Skeletal muscle tissue (tissue), 3 donors: ENCODE measurements at regions not wholly inside any gene's neighbourhood (a gene's known extent, or its start where the extent isn't known, plus 50 kb on each side); places are given as distances from the start of the nearest gene placed in this dataset.

Source experiments
- H3K27ac ChIP-seq: one replicate; pipeline ENCODE4 v1.7.0; 2013; ENCODE audit warnings: mild to moderate bottlenecking, low read depth, low read length, inconsistent platforms
- H3K27me3 ChIP-seq, 3 donors: one replicate each; pipeline ENCODE4 v1.7.0; 2013; ENCODE audit warnings: low read length in 3 of 3; ENCODE audit not compliant: control insufficient read depth in 3 of 3, insufficient read depth in 3 of 3
- H3K36me3 ChIP-seq, 3 donors: one replicate each; pipeline ENCODE4 v1.7.0; 2013; ENCODE audit warnings: low read length in 3 of 3; ENCODE audit not compliant: control insufficient read depth in 3 of 3, insufficient read depth in 3 of 3
- H3K4me1 ChIP-seq, 3 donors: one replicate each; pipeline ENCODE4 v1.7.0; 2013; ENCODE audit warnings: low read length in 3 of 3, mild to moderate bottlenecking in 3 of 3; ENCODE audit not compliant: control insufficient read depth in 3 of 3, insufficient read depth in 3 of 3
- H3K4me3 ChIP-seq, 3 donors: one replicate each; pipeline ENCODE4 v1.7.0; 2013; ENCODE audit warnings: low read length in 3 of 3
- H3K9ac ChIP-seq, 3 donors: one replicate each; pipeline ENCODE4 v1.7.0; 2013; ENCODE audit warnings: low read length in 3 of 3, mild to moderate bottlenecking in 3 of 3, moderate library complexity in 2 of 3, low read depth in 1 of 3
- H3K9me3 ChIP-seq, 3 donors: one replicate each; pipeline ENCODE4 v1.7.0; 2013; ENCODE audit warnings: low read length in 3 of 3; ENCODE audit not compliant: control insufficient read depth in 3 of 3
- donor health status: Osteomylitis.

- H3K4me3 ChIP-seq = no peak overlapping the region
- H3K36me3 ChIP-seq = no peaks in the 10 kb centered on the region
- H3K27me3 ChIP-seq = peaks cover 0 to 2% (median 0%) of the 10 kb centered on the region in 3 donors
- H3K9ac ChIP-seq = no peak overlapping the region
- H3K9me3 ChIP-seq = no peaks in the 10 kb centered on the region
- H3K4me1 ChIP-seq = no peaks in the 10 kb centered on the region
- H3K27ac ChIP-seq = no peak overlapping the region
These were observed 983.6 kb upstream of the NR2F2 start for GRCh38 chr15:95346721-95347475.

- Histone ChIP-seq H3K4me3 (no peak overlapping the region), H3K9ac (no peak overlapping the region), H3K36me3 (no peaks in the 10 kb centered on the region), H3K9me3 (no peaks in the 10 kb centered on the region), H3K4me1 (no peaks in the 10 kb centered on the region), H3K27ac (no peak overlapping the region), H3K27me3 (peaks cover 0 to 2% (median 0%) of the 10 kb centered on the region in 3 donors)
These were observed 982.7 kb upstream of the NR2F2 start for GRCh38 chr15:95347837-95348236.

GRCh38 chr15:95350908-95351307 is 979.6 kb upstream of the NR2F2 start:
- no peaks in the 10 kb centered on the region for H3K4me1 ChIP-seq
- no peaks in the 10 kb centered on the region for H3K36me3 ChIP-seq
- H3K27ac ChIP-seq = no peak overlapping the region
- H3K27me3 ChIP-seq = peaks cover 0 to 2% (median 0%) of the 10 kb centered on the region in 3 donors
- H3K9me3 ChIP-seq = no peaks in the 10 kb centered on the region
- no peak overlapping the region for H3K4me3 ChIP-seq
- H3K9ac ChIP-seq = no peak overlapping the region

DNA sequence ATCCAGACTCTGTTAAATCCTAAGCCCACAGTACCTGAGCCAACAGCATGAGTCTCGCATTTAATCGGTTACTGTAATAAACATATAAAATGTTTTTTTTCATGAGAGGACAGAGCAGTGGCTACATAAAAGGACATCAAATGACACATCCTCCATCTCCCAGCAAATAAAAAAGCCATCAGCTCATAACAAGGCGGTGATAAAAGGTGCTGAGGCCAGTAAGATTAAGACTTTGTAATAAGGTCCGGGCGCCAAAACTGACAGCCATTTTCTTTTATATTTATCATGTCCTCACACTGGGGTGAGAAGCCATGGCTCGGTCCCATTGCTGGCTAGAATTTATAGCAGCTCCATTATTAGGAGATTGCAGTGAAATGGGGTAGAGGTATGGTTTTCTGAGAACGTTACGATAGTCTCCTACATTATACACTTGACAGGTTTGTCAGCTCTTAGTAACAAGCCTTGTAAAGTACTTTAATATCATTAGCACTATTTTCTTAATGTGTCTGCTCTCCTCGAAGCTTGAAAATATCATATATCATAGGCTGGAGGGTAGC is 977.8 kb upstream of the NR2F2 start:
- Histone ChIP-seq H3K27ac (no peak overlapping the region), H3K4me3 (no peak overlapping the region), H3K9ac (no peak overlapping the region), H3K9me3 (no peaks in the 10 kb centered on the region), H3K4me1 (no peaks in the 10 kb centered on the region), H3K27me3 (peaks cover 0 to 2% (median 0%) of the 10 kb centered on the region in 3 donors), H3K36me3 (no peaks in the 10 kb centered on the region)

DNA sequence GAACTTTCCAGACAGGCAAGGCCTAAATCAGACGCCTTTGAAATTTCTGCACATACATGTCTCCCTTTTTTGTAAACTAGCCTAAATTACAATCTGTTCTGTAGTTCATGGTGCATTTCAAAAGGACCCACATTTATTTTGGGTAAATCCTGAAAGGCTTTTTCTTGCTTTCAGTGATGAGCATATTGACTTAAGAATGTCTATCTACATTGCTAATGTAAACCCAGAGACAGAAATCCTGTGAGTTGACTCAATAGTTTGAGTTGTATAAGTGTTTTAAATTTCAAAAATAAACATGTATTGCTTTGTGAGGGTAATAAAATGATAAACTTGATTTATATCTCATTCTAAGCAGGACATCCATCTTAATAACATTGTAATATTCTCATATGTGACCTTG is 977.0 kb upstream of the NR2F2 start:
- H3K27me3 ChIP-seq = no peaks in the 10 kb centered on the region
- H3K9me3 ChIP-seq = no peaks in the 10 kb centered on the region
- H3K36me3 ChIP-seq = no peaks in the 10 kb centered on the region
- H3K4me1 ChIP-seq = no peaks in the 10 kb centered on the region
- no peak overlapping the region for H3K27ac ChIP-seq
- no peak overlapping the region for H3K9ac ChIP-seq
- H3K4me3 ChIP-seq = no peak overlapping the region

DNA sequence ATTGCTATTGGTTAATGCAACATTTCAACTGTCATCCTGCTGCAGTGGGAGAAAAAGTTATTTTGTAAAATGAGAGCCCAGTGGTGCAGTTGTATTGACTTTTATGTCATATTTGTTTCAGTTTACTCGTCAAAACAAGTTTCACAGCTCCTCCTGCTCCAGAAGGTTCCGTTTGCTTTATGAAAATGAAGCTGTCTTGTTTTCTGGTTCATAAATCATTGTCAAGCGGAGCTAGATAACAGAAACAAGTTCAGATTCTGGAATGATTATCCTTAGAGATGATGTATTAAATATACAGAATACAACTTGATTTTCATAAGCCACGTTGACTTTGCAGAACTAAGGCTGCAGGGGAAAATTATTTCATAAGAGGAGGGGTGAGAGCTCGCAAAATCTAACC is 970.5 kb upstream of the NR2F2 start:
- Histone ChIP-seq H3K4me1 (no peaks in the 10 kb centered on the region), H3K4me3 (no peak overlapping the region), H3K27me3 (no peaks in the 10 kb centered on the region), H3K27ac (no peak overlapping the region), H3K9ac (no peak overlapping the region), H3K9me3 (peaks cover 0 to 4% (median 3%) of the 10 kb centered on the region in 3 donors), H3K36me3 (no peaks in the 10 kb centered on the region)

DNA sequence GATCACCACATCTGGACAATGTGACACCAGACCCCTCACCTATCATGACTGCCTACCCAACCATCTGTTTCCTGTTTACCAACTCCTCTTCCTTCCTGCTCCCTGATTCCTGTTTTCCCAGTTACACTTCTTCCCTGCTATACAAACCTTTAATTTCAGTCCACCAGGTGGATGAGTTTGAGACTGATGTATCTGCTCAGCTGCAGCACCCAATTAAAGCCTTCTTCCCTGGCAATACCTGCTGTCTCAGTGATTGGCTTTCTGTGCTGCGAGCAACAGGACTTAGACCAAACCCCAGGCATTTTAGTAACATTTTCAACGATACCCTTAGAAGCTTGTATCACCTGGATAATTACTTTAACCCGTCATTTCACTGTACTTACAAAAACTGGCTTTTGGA is 968.2 kb upstream of the NR2F2 start:
- H3K27me3 ChIP-seq = no peaks in the 10 kb centered on the region
- H3K4me1 ChIP-seq = no peaks in the 10 kb centered on the region
- H3K27ac ChIP-seq = no peak overlapping the region
- H3K36me3 ChIP-seq = no peaks in the 10 kb centered on the region
- no peak overlapping the region for H3K9ac ChIP-seq
- H3K9me3 ChIP-seq = peaks cover 0 to 4% (median 3%) of the 10 kb centered on the region in 3 donors
- H3K4me3 ChIP-seq = no peak overlapping the region

GRCh38 chr15:95363646-95364045 is 966.9 kb upstream of the NR2F2 start:
- H3K9me3 ChIP-seq = peaks cover 0 to 4% (median 3%) of the 10 kb centered on the region in 3 donors
- no peaks in the 10 kb centered on the region for H3K4me1 ChIP-seq
- no peak overlapping the region for H3K4me3 ChIP-seq
- H3K36me3 ChIP-seq = no peaks in the 10 kb centered on the region
- H3K27me3 ChIP-seq = no peaks in the 10 kb centered on the region
- H3K27ac ChIP-seq = no peak overlapping the region
- no peak overlapping the region for H3K9ac ChIP-seq

DNA sequence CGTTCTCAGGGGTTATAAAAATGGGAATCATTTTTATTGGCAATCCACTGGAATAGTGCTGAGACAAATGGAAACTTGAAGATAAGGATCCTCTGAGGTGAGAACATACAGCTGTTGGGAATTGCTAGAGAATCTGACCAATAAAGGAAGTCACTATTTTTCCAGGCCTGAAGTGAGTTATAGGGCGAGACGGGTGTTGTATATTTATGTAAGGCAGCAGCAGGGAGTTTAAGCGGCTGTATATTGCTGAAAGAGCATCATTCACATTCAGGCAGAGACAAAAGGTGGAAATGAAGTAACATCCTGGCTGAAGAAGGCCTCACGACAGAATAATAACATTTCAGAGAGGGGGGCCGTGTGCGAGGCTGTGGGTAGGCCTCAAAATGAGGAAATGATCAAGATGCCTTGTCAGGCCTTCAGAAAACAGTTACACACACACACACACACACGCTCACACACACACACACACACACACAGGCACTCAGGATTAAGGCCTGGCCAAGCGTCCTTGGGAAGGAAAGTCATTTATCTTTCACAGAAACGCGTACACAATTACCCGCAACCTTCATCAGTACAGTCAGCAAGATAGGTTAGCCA is 964.9 kb upstream of the NR2F2 start:
- H3K27me3 ChIP-seq = no peaks in the 10 kb centered on the region
- H3K9ac ChIP-seq = no peak overlapping the region
- H3K27ac ChIP-seq = peak overlapping the region; percentile 12
- H3K36me3 ChIP-seq = no peaks in the 10 kb centered on the region
- no peaks in the 10 kb centered on the region for H3K4me1 ChIP-seq
- H3K9me3 ChIP-seq = peaks cover 0 to 4% (median 3%) of the 10 kb centered on the region in 3 donors
- H3K4me3 ChIP-seq = no peak overlapping the region

- Histone ChIP-seq H3K4me3 (no peak overlapping the region), H3K9me3 (no peaks in the 10 kb centered on the region), H3K27ac (no peak overlapping the region), H3K27me3 (no peaks in the 10 kb centered on the region), H3K4me1 (no peaks in the 10 kb centered on the region), H3K9ac (no peak overlapping the region), H3K36me3 (no peaks in the 10 kb centered on the region)
These were observed 962.3 kb upstream of the NR2F2 start for GRCh38 chr15:95368191-95368590.
